ENCODE measurements at regions not wholly inside any gene's neighbourhood (a gene's known extent, or its start where the extent isn't known, plus 50 kb on each side); places are given as distances from the start of the nearest gene placed in this dataset.

DNA sequence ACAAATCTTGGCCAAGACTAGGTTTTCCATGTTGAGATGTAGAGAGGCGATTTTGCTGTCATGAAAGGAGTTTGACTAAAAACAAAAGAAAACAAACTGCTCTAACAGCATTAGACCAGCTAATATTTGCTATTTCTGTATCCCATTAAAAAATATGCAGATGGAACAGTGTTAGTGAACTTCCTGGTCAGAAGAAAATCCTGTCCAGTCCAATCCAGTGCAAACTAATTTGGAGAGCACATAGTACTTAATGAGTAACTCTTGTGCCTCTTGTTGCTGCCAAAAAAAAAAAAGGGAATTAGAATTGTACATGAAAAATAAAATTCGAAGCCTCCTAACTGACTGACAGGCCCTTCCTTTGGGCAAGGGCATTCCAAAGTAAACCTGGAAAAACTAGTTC, 298.8 kb downstream of the ETNK1 start:
- TF ChIP-seq CTCF (IDR thresholded peaks at IDR 0.05): no peak
- no peak for TF ChIP-seq POLR2A (IDR thresholded peaks at IDR 0.05)
- TF ChIP-seq POLR2AphosphoS5 (IDR thresholded peaks at IDR 0.05): no peak
- TF ChIP-seq EP300 (IDR thresholded peaks at IDR 0.05): no peak
